ENCODE measurements at regions not wholly inside any gene's neighbourhood (a gene's known extent, or its start where the extent isn't known, plus 50 kb on each side); places are given as distances from the start of the nearest gene placed in this dataset.

GRCh38 chr2:209236377-209236776 lies 187.5 kb upstream of the MAP2 start:
- intact Hi-C loops (cut with DNase I, micrococcal nuclease): no loop called here
- no peak for ATAC-seq

GRCh38 chr2:209238765-209239584 lies 184.9 kb upstream of the MAP2 start:
- intact Hi-C loops (cut with DNase I, micrococcal nuclease): no loop called here
- DNase-seq (no peak), ATAC-seq (no peak)
- TF ChIP-seq CTCF (IDR thresholded peaks at IDR 0.05): no peak
- no peaks in the 10 kb centered on the region for H3K4me1 ChIP-seq (ENCODE audit: low read depth)
- H3K36me3 ChIP-seq (ENCODE audit: low read depth): no peaks in the 10 kb centered on the region
- H3K9me3 ChIP-seq: peaks cover 3% of the 10 kb centered on the region
- H3K4me3 ChIP-seq: no peak overlapping the region

More at GRCh38 chr2:209236377-209236776, 187.5 kb upstream of the MAP2 start:
- no peaks in the 10 kb centered on the region for H3K4me1 ChIP-seq (ENCODE audit: low read depth)
- no peak for TF ChIP-seq CTCF (IDR thresholded peaks at IDR 0.05)
- H3K4me3 ChIP-seq: no peak overlapping the region
- no peak for DNase-seq
- H3K9me3 ChIP-seq: no peaks in the 10 kb centered on the region
- H3K36me3 ChIP-seq (ENCODE audit: low read depth): no peaks in the 10 kb centered on the region

- Histone ChIP-seq H3K9me3 (peaks cover 3% of the 10 kb centered on the region), H3K36me3 (ENCODE audit: low read depth) (no peaks in the 10 kb centered on the region), H3K4me3 (no peak overlapping the region), H3K4me1 (ENCODE audit: low read depth) (no peaks in the 10 kb centered on the region)
- ATAC-seq: no peak
- intact Hi-C loops (cut with DNase I, micrococcal nuclease): no loop called here
- TF ChIP-seq CTCF (IDR thresholded peaks at IDR 0.05): no peak
- DNase-seq: no peak
These were observed 184.3 kb upstream of the MAP2 start for GRCh38 chr2:209239585-209239938.

GRCh38 chr2:209240204-209240603 lies 183.6 kb upstream of the MAP2 start:
- DNase-seq (no peak), ATAC-seq (no peak)
- intact Hi-C loops (cut with DNase I, micrococcal nuclease): no loop called here
- no peak for TF ChIP-seq CTCF (IDR thresholded peaks at IDR 0.05)
- peaks cover 3% of the 10 kb centered on the region for H3K9me3 ChIP-seq
- no peaks in the 10 kb centered on the region for H3K4me1 ChIP-seq (ENCODE audit: low read depth)
- H3K36me3 ChIP-seq (ENCODE audit: low read depth): no peaks in the 10 kb centered on the region
- no peak overlapping the region for H3K4me3 ChIP-seq

- ATAC-seq (no peak), DNase-seq (no peak)
- intact Hi-C loops (cut with DNase I, micrococcal nuclease): no loop called here
- TF ChIP-seq CTCF (IDR thresholded peaks at IDR 0.05): no peak
- Histone ChIP-seq H3K9me3 (no peaks in the 10 kb centered on the region), H3K4me3 (no peak overlapping the region), H3K36me3 (ENCODE audit: low read depth) (no peaks in the 10 kb centered on the region), H3K4me1 (ENCODE audit: low read depth) (no peaks in the 10 kb centered on the region)
These were observed 170.3 kb upstream of the MAP2 start for GRCh38 chr2:209253544-209253943.
